Activated CD8-positive, alpha-beta T cell treated with anti-CD3 and anti-CD28 coated beads for 36 hours (primary cell): ENCODE measurements at regions not wholly inside any gene's neighbourhood (a gene's known extent, or its start where the extent isn't known, plus 50 kb on each side); places are given as distances from the start of the nearest gene placed in this dataset.

Experiments
- ATAC-seq: fragments of 200-7000 bp; cut with Tn5 transposase; one replicate; pipeline ENCODE4 v1.10.0; 2021; ENCODE audit warnings: mild to moderate bottlenecking, moderate library complexity
- CTCF ChIA-PET: fragments of 350-600 bp; sonication (Branson Sonifier 250); formaldehyde crosslinking; loops from one replicate; lab custom pipeline; 2021; ENCODE audit warnings: antibody characterized with exemption; lab: Charles Lee
- POLR2A ChIA-PET: fragments of 350-600 bp; sonication (Branson Sonifier 250); formaldehyde crosslinking; loops from one replicate; lab custom pipeline; 2021; ENCODE audit warnings: antibody characterized with exemption; lab: Charles Lee
- DNase-seq: peaks from one replicate; pipeline ENCODE4 v3.0.0-alpha.2; 2020
- H3K27ac Mint-ChIP-seq: one replicate; pipeline ENCODE4 v1.8.0; 2021; ENCODE audit warnings: mild to moderate bottlenecking, mixed read lengths
- H3K27me3 Mint-ChIP-seq: one replicate; pipeline ENCODE4 v1.8.0; 2021; ENCODE audit warnings: mixed read lengths
- H3K36me3 Mint-ChIP-seq: one replicate; pipeline ENCODE4 v1.8.0; 2021; ENCODE audit warnings: low read depth, mixed read lengths
- H3K4me1 Mint-ChIP-seq: one replicate; pipeline ENCODE4 v1.8.0; 2021; ENCODE audit warnings: low read depth, mixed read lengths
- H3K4me3 Mint-ChIP-seq: one replicate; pipeline ENCODE4 v1.8.0; 2021; ENCODE audit warnings: mild to moderate bottlenecking, moderate library complexity, mixed read lengths
- H3K9me3 Mint-ChIP-seq: one replicate; pipeline ENCODE4 v1.8.0; 2021; ENCODE audit warnings: mixed read lengths
- intact Hi-C: fragments of 100-400 bp; cut with micrococcal nuclease; formaldehyde crosslinking; loops from one replicate; pipeline ENCODE4 v1.10.0; 2022
- TF ChIP-seq, protein P1 (sequence below): fragments of 200-600 bp; IDR thresholded peaks from one replicate; pipeline ENCODE4 v1.8.0; 2022; ENCODE audit warnings: antibody characterized with exemption, mild to moderate bottlenecking

DNA sequence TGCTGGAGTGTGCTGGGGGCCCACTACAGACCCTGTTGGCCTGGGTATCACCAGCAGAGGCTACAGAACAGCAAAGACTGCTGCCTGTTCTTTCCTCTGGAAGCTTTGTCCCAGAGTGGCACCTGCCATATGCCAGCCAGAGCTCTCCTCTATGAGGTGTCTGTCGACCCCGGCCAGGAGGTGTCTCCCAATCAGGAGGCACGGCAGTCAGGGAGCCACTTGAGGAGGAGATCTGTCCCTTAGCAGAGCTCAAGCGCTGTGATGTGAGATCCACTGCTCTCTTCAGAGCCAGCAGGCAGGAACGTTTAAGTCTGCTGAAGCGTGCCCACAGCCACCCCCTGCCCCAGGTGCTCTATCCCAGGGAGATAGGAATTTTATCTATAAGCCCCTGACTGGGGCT is 316.2 kb downstream of the ETV1 start:
- H3K27me3 Mint-ChIP-seq: no peaks in the 10 kb centered on the region
- ATAC-seq (no peak), DNase-seq (no peak)
- no peaks in the 10 kb centered on the region for H3K4me1 Mint-ChIP-seq
- no peak overlapping the region for H3K4me3 Mint-ChIP-seq
- H3K36me3 Mint-ChIP-seq: no peaks in the 10 kb centered on the region
- TF ChIP-seq, protein P1, sequence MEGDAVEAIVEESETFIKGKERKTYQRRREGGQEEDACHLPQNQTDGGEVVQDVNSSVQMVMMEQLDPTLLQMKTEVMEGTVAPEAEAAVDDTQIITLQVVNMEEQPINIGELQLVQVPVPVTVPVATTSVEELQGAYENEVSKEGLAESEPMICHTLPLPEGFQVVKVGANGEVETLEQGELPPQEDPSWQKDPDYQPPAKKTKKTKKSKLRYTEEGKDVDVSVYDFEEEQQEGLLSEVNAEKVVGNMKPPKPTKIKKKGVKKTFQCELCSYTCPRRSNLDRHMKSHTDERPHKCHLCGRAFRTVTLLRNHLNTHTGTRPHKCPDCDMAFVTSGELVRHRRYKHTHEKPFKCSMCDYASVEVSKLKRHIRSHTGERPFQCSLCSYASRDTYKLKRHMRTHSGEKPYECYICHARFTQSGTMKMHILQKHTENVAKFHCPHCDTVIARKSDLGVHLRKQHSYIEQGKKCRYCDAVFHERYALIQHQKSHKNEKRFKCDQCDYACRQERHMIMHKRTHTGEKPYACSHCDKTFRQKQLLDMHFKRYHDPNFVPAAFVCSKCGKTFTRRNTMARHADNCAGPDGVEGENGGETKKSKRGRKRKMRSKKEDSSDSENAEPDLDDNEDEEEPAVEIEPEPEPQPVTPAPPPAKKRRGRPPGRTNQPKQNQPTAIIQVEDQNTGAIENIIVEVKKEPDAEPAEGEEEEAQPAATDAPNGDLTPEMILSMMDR: no peak
- no peak overlapping the region for H3K27ac Mint-ChIP-seq
- intact Hi-C loops: no loop called here
- POLR2A ChIA-PET: no interaction called here
- CTCF ChIA-PET: no interaction called here
- peaks cover 15% of the 10 kb centered on the region for H3K9me3 Mint-ChIP-seq

DNA sequence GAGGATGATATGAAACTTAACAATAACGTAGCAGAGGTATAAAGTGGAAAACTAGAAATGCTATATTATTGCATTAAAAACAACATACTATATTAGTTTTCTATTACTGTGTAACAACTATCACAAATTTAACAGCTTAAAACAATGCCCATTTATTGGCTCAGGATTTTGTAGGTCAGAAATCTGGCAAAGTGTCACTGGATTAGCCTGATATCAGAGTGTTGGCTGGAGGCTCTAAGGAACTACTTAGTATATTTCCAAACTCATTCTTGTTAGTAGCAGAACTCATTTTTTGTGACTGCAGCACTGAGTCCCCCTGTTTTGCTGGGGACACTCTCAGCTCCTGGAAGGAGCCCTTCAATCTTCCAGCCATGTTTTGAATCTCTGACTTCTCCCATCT is 306.8 kb downstream of the ETV1 start:
- ChIA-PET CTCF (no interaction called here), POLR2A (no interaction called here)
- H3K4me3 Mint-ChIP-seq: no peak overlapping the region
- TF ChIP-seq, protein P1: no peak
- no peak overlapping the region for H3K27ac Mint-ChIP-seq
- no peaks in the 10 kb centered on the region for H3K4me1 Mint-ChIP-seq
- intact Hi-C loops: no loop called here
- DNase-seq (no peak), ATAC-seq (no peak)
- no peaks in the 10 kb centered on the region for H3K36me3 Mint-ChIP-seq
- no peaks in the 10 kb centered on the region for H3K27me3 Mint-ChIP-seq
- H3K9me3 Mint-ChIP-seq: peaks cover 1% of the 10 kb centered on the region

DNA sequence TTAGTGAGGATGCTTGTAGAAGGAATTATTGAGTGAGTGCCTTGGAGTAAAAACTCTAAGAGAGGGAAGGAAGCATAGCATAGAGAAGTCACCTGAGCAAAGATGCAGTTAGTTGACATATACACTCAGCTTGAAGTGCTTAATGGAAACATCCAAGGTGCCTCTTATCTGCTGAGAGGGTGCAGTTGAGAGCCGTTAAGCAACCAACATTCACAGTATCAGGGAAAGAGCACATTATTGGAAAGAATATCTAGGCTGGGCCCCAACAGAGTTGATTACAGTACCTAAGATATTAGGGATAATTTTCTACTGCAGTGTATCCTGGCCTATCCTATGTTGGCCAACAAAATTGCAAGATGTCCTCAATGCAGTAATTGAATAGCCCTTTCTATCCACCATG is 302.0 kb downstream of the ETV1 start:
- Mint-ChIP-seq H3K4me3 (no peak overlapping the region), H3K27me3 (no peaks in the 10 kb centered on the region), H3K36me3 (no peaks in the 10 kb centered on the region), H3K27ac (no peak overlapping the region), H3K4me1 (no peaks in the 10 kb centered on the region), H3K9me3 (no peaks in the 10 kb centered on the region)
- ChIA-PET CTCF (no interaction called here), POLR2A (no interaction called here)
- intact Hi-C loops: no loop called here
- no peak for DNase-seq
- ATAC-seq: no peak
- TF ChIP-seq, protein P1: no peak

DNA sequence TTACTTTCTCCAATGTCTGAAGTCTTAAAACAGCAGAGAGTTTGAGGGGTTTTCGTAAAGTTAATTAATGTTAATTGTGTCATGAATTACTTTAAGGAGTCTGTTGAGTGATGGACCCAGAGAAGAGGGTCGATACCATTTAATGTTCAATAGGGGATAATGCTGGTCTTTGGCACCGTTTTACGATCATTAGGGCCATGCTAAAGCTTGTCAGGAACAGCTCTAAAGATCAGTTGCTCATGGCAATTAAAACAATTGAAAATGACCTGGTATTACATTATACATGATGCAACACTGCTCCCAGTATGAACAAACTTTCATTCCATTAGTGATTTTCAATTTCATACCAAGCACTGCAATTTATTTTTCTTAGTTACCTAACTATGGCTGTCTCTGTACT is 296.9 kb downstream of the ETV1 start:
- POLR2A ChIA-PET: no interaction called here
- Mint-ChIP-seq H3K4me3 (no peak overlapping the region), H3K36me3 (no peaks in the 10 kb centered on the region), H3K27me3 (no peaks in the 10 kb centered on the region), H3K27ac (no peak overlapping the region), H3K4me1 (no peaks in the 10 kb centered on the region), H3K9me3 (no peaks in the 10 kb centered on the region)
- intact Hi-C loops: no loop called here
- DNase-seq: no peak
- no peak for ATAC-seq
- CTCF ChIA-PET: no interaction called here
- TF ChIP-seq, protein P1: no peak

DNA sequence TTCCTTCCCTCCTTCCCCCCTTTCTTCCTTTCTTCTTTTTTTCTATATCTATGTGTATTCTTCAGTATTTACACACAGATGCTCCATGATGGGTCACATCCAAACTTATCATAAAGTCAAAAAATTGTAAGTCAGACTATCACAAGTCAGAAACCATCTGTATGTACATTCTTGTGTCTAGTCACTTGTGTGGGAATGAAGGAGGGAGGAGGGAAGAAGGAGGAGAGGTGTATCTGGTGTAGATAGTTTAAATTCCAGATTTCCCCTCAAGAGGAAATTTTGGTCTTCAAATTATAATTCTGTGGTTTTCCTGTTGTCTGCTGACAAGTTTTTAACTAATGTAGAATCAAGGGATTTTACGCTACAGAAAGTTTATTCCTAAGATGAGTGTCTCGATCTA is 287.2 kb downstream of the ETV1 start:
- POLR2A ChIA-PET: no interaction called here
- TF ChIP-seq, protein P1: no peak
- CTCF ChIA-PET: no interaction called here
- DNase-seq: no peak
- ATAC-seq: no peak
- H3K4me3 Mint-ChIP-seq: no peak overlapping the region
- intact Hi-C loops: no loop called here
- H3K9me3 Mint-ChIP-seq: peaks cover 2% of the 10 kb centered on the region
- H3K27me3 Mint-ChIP-seq: no peaks in the 10 kb centered on the region
- H3K36me3 Mint-ChIP-seq: no peaks in the 10 kb centered on the region
- no peak overlapping the region for H3K27ac Mint-ChIP-seq
- H3K4me1 Mint-ChIP-seq: no peaks in the 10 kb centered on the region
